K562 (cell line): ENCODE measurements at regions not wholly inside any gene's neighbourhood (a gene's known extent, or its start where the extent isn't known, plus 50 kb on each side); places are given as distances from the start of the nearest gene placed in this dataset.

Experiments
- ATAC-seq: fragments of 200-7000 bp; cut with Tn5 transposase; 3 replicates; pipeline ENCODE4 v1.9.1; 2020; ENCODE audit warnings: moderate library complexity
- BruUV-seq: library from RNA; stranded (reverse); fragments of 400-500 nt; replicated peaks from 2 replicates; lab custom pipeline; 2021; lab: Mats Ljungman, UMichigan
- CTCF ChIA-PET: fragments of 300-600 bp; formaldehyde crosslinking; extraction: SDS; loops from one replicate; lab custom pipeline; 2021; ENCODE audit warnings: low intra/inter-chr PET ratio; lab: Yijun Ruan, JAX
- POLR2A ChIA-PET: fragments of 300-600, 350-650 bp; sonication (Branson Sonifier 250); formaldehyde crosslinking; extraction: SDS; loops from one replicate; lab custom pipeline; 2021; ENCODE audit warnings: antibody characterized with exemption, inconsistent platforms; lab: Yijun Ruan, JAX
- DNase-seq, 4 experiments: peaks; one replicate each; pipeline versions ENCODE4 v3.0.0 to v3.0.0-alpha.2; 2011 to 2018; ENCODE audit warnings: low spot score in 3 of 4, mixed read lengths in 3 of 4; ENCODE audit errors: extremely low read depth in 1 of 4
- FAIRE-seq: peaks from 2 replicates; lab custom pipeline; 2011; peaks lifted over from hg19 to GRCh38; lab: Jason Lieb, UNC
- H2AFZ ChIP-seq: 2 replicates; pipeline ENCODE4 v1.6.0; 2011; ENCODE audit warnings: low read depth, low read length, control low read depth, inconsistent platforms
- H3K27ac ChIP-seq: fragments of 200-600 bp; 3 replicates; pipeline ENCODE4 v1.8.0; 2011; ENCODE audit warnings: low read depth, mild to moderate bottlenecking, control low read depth, inconsistent platforms, low read length, moderate library complexity, mixed read lengths; ENCODE audit errors: extremely low read depth
- H3K27me3 ChIP-seq, 2 experiments: fragments of 300-600 bp in 1 of 2; 2 replicates in 1 of 2; 3 replicates in 1 of 2; pipeline versions ENCODE4 v1.6.0 to v1.8.0; 2011; ENCODE audit warnings: inconsistent platforms in 2 of 2, low read length in 2 of 2, mild to moderate bottlenecking in 1 of 2, mixed read lengths in 1 of 2, moderate library complexity in 1 of 2; ENCODE audit not compliant: control insufficient read depth in 2 of 2, insufficient read depth in 2 of 2
- H3K36me3 ChIP-seq: fragments of 300-600 bp; 3 replicates; pipeline ENCODE4 v1.8.0; 2011; ENCODE audit warnings: mild to moderate bottlenecking, low read length, inconsistent platforms; ENCODE audit not compliant: control insufficient read depth, insufficient read depth
- H3K4me1 ChIP-seq, 2 experiments: fragments of 200-600 bp in 1 of 2; replicated peaks in 1 of 2; 2 replicates in 1 of 2; 3 replicates in 1 of 2; pipeline versions ENCODE4 v1.5.1 to v1.8.0; 2011; ENCODE audit warnings: inconsistent platforms in 2 of 2, low read length in 2 of 2, mild to moderate bottlenecking in 1 of 2, mixed read lengths in 1 of 2, moderate library complexity in 1 of 2; ENCODE audit not compliant: control insufficient read depth in 2 of 2, insufficient read depth in 2 of 2
- H3K4me2 ChIP-seq: 2 replicates; pipeline ENCODE4 v1.6.1; 2011; ENCODE audit warnings: low read length, control low read depth, inconsistent platforms, mixed read lengths; ENCODE audit not compliant: insufficient read depth
- H3K4me3 ChIP-seq: fragments of 200-600 bp; sonication (generic), shearing (Covaris generic); 2 replicates; pipeline ENCODE4 v1.5.1; 2016; ENCODE audit warnings: control low read depth, inconsistent platforms
- H3K79me2 ChIP-seq: fragments of 200-600 bp; 3 replicates; pipeline ENCODE4 v1.8.0; 2011; ENCODE audit warnings: low read length, inconsistent platforms; ENCODE audit not compliant: control insufficient read depth, insufficient read depth
- H3K9ac ChIP-seq, 2 experiments: 2 replicates each; pipeline versions ENCODE4 v1.6.0 to v1.6.1; 2011; ENCODE audit warnings: low read depth in 2 of 2, low read length in 2 of 2, control low read depth in 1 of 2, inconsistent platforms in 1 of 2, mild to moderate bottlenecking in 1 of 2, mixed read lengths in 1 of 2; ENCODE audit not compliant: insufficient read depth in 1 of 2
- H3K9me1 ChIP-seq: one replicate; pipeline ENCODE4 v1.6.0; 2011; ENCODE audit warnings: inconsistent platforms, mild to moderate bottlenecking, low read length, moderate library complexity; ENCODE audit not compliant: control insufficient read depth, insufficient read depth
- H3K9me3 ChIP-seq: replicated peaks from 2 replicates; pipeline ENCODE4 v1.5.1; 2011; ENCODE audit warnings: low read depth, low read length, inconsistent platforms; ENCODE audit not compliant: control insufficient read depth, insufficient read depth
- H4K20me1 ChIP-seq: replicated peaks from 2 replicates; pipeline ENCODE4 v1.6.1; 2011; ENCODE audit warnings: low read length, inconsistent platforms, mixed read lengths; ENCODE audit not compliant: control insufficient read depth, insufficient read depth
- XRCC4 ChIP-seq: IDR thresholded peaks from one replicate; pipeline ENCODE4 v1.6.1; 2011; ENCODE audit not compliant: insufficient read depth, insufficient read length; ENCODE audit errors: extremely low read depth
- ZFP36 ChIP-seq: fragments of 150-350 bp; IDR thresholded peaks from 2 replicates; pipeline ENCODE4 v1.6.1; 2018; ENCODE audit warnings: low read length, low read depth; ENCODE audit not compliant: partially characterized antibody
- WGBS: fragments of 100-300 bp; shearing (Covaris generic); methylation state at CpG from one replicate; pipeline ENCODE4 v1.1.6; 2016; ENCODE audit warnings: low coverage, mixed read lengths; ENCODE audit not compliant: insufficient coverage; ENCODE audit errors: missing lambda C conversion rate; 5-methylcytosine and 5-hydroxymethylcytosine counted together
- in situ Hi-C: fragments of 300-500 bp; cut with MboI; formaldehyde crosslinking; loops from 4 replicates; pipeline ENCODE4 v1.15.0; 2018; ENCODE audit warnings: inconsistent platforms, mixed read lengths
- intact Hi-C: fragments of 100-400 bp; cut with micrococcal nuclease; formaldehyde crosslinking; loops from 2 replicates; pipeline ENCODE4 v1.14.2; 2022
- TF ChIP-seq, protein P1 (sequence below): sonication (generic); formaldehyde crosslinking; IDR thresholded peaks from 2 replicates; pipeline ENCODE4 v1.8.1; 2022; ENCODE audit warnings: missing genetic modification reagents
- TF ChIP-seq, protein P2 (sequence below): fragments of 150-350 bp; IDR thresholded peaks from 2 replicates; pipeline ENCODE4 v1.6.1; 2014; ENCODE audit warnings: low read depth, mild to moderate bottlenecking, low read length, borderline replicate concordance

DNA sequence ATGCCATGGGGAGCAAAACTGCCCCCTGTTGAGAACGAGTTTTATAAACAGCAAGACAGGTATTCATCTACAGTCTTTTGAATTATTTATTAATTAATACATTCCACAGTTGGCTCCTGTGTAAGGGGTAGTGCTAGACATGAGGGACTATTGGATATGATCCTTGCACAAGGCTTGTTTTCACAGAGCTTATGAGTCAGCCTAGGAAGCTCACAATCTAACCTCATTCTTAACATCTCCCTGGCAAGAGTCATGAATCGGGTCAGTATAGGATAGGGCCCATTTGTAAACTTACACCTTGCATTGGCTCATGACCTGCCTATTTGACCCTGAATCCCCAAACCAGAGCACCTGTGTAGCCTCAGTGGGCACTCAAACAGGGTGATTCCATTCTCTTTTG is 209.1 kb upstream of the HCCS start:
- FAIRE-seq (no peak), DNase-seq (no peak), ATAC-seq (no peak)
- in situ Hi-C loops, result no loop called here
- H3K4me2 ChIP-seq, result no peak overlapping the region
- no peaks in the 10 kb centered on the region for H3K36me3 ChIP-seq
- no peaks in the 10 kb centered on the region for H4K20me1 ChIP-seq
- POLR2A ChIA-PET, result no interaction called here
- no peak overlapping the region for H3K27ac ChIP-seq
- TF ChIP-seq ZFP36 (no peak), XRCC4 (no peak)
- TF ChIP-seq, protein P1, sequence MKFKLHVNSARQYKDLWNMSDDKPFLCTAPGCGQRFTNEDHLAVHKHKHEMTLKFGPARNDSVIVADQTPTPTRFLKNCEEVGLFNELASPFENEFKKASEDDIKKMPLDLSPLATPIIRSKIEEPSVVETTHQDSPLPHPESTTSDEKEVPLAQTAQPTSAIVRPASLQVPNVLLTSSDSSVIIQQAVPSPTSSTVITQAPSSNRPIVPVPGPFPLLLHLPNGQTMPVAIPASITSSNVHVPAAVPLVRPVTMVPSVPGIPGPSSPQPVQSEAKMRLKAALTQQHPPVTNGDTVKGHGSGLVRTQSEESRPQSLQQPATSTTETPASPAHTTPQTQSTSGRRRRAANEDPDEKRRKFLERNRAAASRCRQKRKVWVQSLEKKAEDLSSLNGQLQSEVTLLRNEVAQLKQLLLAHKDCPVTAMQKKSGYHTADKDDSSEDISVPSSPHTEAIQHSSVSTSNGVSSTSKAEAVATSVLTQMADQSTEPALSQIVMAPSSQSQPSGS, result no peak
- TF ChIP-seq, protein P2, sequence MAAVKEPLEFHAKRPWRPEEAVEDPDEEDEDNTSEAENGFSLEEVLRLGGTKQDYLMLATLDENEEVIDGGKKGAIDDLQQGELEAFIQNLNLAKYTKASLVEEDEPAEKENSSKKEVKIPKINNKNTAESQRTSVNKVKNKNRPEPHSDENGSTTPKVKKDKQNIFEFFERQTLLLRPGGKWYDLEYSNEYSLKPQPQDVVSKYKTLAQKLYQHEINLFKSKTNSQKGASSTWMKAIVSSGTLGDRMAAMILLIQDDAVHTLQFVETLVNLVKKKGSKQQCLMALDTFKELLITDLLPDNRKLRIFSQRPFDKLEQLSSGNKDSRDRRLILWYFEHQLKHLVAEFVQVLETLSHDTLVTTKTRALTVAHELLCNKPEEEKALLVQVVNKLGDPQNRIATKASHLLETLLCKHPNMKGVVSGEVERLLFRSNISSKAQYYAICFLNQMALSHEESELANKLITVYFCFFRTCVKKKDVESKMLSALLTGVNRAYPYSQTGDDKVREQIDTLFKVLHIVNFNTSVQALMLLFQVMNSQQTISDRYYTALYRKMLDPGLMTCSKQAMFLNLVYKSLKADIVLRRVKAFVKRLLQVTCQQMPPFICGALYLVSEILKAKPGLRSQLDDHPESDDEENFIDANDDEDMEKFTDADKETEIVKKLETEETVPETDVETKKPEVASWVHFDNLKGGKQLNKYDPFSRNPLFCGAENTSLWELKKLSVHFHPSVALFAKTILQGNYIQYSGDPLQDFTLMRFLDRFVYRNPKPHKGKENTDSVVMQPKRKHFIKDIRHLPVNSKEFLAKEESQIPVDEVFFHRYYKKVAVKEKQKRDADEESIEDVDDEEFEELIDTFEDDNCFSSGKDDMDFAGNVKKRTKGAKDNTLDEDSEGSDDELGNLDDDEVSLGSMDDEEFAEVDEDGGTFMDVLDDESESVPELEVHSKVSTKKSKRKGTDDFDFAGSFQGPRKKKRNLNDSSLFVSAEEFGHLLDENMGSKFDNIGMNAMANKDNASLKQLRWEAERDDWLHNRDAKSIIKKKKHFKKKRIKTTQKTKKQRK, result no peak
- no peak overlapping the region for H3K9ac ChIP-seq
- no peaks in the 10 kb centered on the region for H3K9me1 ChIP-seq
- intact Hi-C loops, result no loop called here
- H3K27me3 ChIP-seq, result no peaks in the 10 kb centered on the region
- 3% methylated on average over 2 of the region's 2 CpGs for WGBS
- CTCF ChIA-PET, result no interaction called here
- no peak overlapping the region for H2AFZ ChIP-seq
- no peak overlapping the region for H3K4me3 ChIP-seq
- no TSS peak for BruUV-seq
- H3K9me3 ChIP-seq, result no peaks in the 10 kb centered on the region
- H3K4me1 ChIP-seq, result no peaks in the 10 kb centered on the region; a peak in 1 of 5 replicates
- H3K79me2 ChIP-seq, result no peaks in the 10 kb centered on the region
